HG03108 (cell line): ENCODE measurements at regions not wholly inside any gene's neighbourhood (a gene's known extent, or its start where the extent isn't known, plus 50 kb on each side); places are given as distances from the start of the nearest gene placed in this dataset.

Experiments
- ATAC-seq: cut with Tn5 transposase; IDR thresholded peaks from one replicate; pipeline ENCODE4 v1.9.1; 2021; ENCODE audit warnings: moderate library complexity; ENCODE audit not compliant: unreplicated experiment

DNA sequence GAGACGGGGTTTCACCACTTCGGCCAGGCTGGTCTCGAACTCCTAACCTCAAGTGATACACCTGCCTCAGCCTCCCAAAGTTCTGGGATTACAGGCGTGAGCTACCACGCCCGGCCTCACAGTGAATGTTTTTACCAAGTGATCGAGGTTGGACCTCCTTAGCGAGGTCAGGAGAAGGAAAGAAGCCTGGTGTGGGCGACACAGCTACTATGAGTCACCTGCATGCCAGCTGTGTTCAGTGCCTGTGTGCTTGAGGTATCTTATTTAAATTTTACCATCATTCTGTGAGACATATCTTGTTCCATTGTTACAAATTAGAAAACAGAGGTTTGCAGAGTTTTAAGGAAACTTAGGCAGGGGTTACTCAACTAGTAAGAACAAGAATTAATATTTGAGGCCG is 174.8 kb upstream of the DYNLRB2 start:
- no peak for ATAC-seq

DNA sequence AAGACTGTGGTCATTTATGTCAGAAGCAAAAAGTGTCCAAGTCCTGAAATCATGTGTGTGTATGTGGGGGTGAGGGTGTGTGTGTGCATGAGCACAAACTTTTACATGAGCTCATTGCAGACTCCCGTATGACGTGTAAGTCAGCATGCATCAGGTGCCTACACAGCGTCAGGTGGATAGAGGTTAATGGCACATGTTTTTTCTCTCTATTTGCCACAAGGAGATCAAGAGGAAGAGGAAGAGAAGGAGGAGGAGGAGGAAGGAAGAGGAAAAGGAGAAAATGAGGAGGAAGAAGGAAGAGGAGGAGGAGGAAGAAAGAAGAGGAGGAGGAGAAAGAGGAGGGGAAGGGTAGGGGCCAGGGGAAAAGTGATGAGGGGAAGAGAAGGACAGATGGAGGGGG is 178.0 kb upstream of the DYNLRB2 start:
- ATAC-seq, result no peak

DNA sequence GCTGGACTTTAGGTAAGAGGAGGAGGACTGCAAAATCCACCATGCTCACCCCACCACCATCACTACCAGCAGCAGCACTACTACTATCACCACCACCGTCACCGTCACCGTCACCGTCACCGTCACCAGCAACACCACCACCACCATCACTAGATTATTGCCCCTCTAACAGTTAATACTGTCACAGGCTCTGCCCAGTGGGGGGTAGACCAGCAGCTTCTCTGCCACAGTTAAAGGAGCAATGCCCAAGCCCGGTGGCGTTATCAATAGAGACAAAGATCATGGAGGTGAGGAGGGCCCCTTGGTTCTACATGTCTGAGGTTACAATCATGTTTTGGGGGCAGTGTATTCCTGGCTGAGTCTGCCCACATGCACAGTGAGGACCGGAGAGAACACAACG is 184.4 kb upstream of the DYNLRB2 start:
- no peak for ATAC-seq

DNA sequence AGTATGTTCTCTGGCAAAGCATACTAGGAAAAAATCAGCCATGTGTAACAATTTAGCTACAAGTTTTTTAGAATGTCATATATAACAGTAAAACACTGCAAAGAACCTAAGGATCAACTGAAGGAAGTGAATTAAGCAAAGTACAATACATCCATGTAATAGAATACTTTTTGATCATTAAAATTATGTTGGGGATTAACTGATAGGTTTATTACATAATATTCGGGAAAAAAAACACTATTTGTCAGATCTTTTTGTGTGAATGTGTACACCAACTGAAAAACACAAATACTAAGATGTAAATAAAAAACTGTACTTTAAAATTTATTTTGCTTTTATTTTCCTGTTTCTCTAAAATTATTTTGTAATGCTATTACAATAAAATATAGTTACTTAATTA is 185.5 kb upstream of the DYNLRB2 start:
- no peak for ATAC-seq

DNA sequence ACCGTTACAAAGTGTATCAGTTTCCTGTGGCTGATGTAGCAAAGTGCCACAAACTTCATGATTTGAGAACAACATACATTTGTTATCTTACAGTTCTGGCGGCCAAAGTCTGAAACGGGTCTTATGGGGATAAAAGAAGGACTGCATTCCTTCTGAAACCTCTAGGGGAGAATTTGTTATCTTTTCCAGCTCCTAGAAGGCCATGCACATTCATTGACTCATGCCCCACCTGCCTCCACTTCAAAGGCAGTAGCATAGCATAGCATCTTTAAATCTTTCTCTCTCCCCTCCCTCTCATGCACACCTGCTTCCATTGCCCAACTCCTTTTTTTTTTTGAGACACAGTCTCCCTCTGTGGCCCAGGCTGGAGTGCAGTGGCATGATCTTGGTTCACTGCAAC is 190.7 kb upstream of the DYNLRB2 start:
- ATAC-seq, result no peak

GRCh38 chr16:80347900-80348299 is 192.9 kb upstream of the DYNLRB2 start:
- no peak for ATAC-seq

DNA sequence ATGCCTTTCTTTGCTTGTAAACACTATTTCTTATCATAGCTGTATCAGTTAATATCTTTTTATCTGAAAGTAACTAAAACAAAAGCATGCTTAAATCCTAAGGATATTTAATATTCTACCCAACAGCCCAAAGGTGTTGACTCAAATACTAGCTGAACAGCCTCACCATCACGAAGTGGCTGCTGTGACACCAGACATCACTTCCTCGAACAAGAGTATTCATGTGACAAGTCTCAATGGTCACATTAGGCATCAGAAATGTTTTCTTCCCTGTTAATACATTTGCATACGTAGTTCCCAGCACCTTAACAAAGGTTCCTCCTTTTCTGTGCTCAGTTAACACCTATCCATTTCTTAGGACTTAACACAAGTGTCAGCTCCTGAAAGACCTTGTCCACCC is 193.8 kb upstream of the DYNLRB2 start:
- ATAC-seq, result no peak

GRCh38 chr16:80346111-80346632 is 194.6 kb upstream of the DYNLRB2 start:
- peak; percentile 67 for ATAC-seq

- no peak for ATAC-seq
Observed at GRCh38 chr16:80345701-80346100, 195.1 kb upstream of the DYNLRB2 start.

- no peak for ATAC-seq
Observed at GRCh38 chr16:80344570-80344969, 196.2 kb upstream of the DYNLRB2 start.

DNA sequence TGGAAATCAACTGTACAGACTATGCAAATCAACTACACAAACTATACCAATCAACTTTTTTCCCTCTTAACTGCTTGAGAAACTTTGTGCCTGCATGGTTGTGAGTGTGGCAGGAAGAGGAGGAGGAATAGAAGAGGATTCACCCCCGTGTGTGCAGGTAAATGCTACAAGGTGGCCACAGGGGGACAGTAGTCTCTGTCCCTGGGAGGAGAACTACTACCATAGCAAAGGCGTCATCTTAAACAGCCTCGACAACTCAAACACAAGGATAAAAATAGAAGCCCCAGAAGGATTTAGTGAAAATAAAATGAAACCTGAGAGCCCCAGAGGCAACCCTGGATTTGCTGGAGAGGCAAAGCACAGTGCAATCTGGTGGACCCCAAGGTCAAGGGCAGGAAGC is 199.5 kb upstream of the DYNLRB2 start:
- ATAC-seq, result no peak

DNA sequence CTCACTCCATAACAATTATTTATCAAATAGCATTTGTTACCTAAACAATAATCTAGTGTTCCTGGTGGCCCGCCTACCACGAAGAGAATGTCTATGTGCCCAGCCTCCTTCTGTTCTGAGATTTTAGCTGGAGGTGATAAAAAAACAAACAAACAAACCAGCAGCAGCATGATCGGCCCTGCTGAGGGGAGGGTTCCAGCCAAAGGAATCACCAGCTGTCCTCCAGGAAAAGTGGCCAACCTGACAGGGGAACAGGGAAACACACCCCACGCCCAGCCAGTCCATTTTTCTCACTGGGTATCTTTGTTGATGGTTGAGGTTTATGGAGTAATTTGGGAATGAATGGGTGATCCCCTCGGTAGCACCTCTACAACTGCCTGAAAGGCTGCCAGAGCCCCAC is 203.0 kb upstream of the DYNLRB2 start:
- no peak for ATAC-seq

DNA sequence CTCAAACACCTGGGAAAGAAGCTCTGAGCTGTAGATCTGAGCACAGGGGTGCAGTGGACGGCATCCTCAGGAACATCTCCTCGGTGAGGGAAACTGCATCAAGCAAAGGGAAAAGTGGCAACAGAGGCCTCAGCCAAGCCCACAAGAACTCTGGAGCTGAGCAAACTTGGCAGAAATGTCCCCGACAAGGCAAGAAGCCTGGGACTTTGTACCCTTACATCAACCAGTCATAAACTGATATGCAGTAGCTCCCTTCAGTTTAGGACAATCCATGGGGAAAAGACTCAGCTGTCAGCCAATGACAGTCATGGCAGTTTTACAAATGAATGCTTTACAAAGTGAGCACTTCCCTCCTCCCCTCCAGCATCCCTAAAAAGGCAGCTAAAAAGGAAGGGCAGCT is 210.0 kb upstream of the DYNLRB2 start:
- no peak for ATAC-seq

DNA sequence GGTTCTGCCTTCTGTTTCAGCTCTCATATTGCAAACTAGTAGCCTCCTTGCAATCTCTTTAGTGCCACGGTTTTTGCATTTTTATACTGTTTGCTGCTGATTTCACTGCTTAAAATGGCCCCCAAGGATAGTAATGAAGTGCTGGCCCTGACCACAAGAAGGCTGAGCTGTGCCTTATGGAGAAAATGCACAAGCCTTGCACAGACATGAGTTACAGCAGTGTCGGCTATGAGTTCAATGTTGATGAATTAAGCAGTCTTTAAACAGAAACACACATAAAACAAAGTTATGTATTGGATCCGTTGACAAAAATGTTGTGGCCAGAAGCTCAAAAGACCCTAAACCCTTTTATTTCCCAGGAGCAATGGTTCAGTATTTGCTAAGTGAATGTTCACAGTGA is 210.6 kb upstream of the DYNLRB2 start:
- no peak for ATAC-seq

DNA sequence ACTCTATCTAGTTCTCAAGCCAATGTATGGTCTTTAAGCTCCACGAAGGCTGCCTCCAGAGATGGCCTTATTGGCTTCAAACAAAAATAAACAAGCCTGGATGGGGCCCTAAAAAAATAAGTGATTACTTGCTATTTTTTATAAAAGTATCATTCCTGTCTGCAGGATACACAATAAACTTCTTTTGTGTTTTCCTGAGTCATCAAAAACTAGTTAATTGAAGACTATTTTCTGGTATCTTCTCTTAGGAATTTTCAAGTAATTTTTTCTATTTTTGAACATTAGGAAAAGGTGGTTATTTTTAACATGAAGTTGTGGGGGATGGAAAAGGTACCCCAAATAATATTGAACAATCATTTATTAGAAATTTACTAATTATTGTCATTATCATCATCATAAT is 213.1 kb upstream of the DYNLRB2 start:
- no peak for ATAC-seq

DNA sequence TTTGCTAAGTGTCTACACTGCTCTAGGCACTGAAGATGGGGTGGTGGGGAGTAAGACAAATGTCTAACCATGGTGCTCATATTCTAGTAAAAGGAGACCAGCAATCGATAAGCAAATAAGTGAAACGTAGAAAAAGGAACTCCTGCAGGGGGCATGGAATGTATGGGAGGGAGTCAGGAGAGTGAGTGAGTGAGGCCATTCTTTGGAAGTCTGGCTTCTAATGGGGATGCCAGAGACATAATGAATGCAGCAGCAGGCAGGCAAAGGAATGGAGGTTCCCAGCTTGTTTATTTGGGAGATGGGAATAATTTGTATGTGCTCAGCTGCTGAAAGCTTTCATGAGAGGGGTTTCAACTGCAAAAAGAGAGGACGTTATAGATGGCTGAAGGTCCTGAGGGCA is 216.4 kb upstream of the DYNLRB2 start:
- no peak for ATAC-seq

DNA sequence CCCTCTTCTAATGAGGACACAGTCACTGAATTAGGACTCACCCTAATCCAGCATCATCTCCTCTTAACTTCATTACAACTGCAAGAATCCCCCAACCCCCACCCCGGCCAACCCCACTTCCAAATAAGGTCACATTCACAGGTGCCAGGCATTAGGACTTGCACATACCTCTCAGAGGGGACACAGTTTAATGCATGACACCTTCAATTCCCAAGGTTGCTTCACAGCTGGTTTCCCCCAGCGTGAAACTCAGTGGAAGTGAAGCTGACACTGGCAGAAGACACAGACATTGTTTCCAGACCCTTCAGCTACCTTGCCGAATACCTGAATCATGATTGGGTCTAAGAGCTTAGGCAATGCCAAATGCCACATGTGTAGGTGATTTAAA is 217.0 kb upstream of the DYNLRB2 start:
- no peak for ATAC-seq

DNA sequence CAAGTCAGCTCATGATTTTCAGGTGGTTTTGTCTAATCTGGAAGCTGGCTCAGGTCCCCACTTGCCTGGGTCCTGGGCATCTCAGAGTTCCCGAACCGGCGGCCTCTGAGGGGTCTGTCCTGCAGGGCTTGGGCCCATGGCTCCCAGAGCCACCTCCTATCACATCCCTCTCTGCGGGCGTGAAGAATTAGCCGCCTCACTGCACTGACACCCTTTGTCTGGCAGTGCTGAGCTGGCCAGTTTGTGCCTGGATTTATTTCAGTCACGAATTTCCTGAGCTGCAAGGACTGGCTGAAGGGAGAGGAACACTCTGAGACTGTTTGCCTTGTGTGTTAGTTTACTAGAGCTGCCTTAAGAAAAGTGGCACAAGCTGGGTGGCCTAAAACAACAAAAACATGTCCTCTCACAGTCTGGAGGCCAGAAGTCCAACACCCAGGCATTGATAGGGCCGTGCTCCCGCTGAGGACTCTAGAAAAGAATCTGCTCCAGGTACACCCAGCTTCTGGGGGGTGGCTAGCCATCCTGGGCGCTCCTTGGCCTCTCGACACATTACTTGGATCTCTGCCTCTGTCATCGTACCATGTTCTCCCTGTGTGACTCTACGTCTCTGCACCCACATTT is 217.5 kb upstream of the DYNLRB2 start:
- no peak for ATAC-seq

GRCh38 chr16:80319181-80319580 is 221.6 kb upstream of the DYNLRB2 start:
- no peak for ATAC-seq

GRCh38 chr16:80318107-80318506 is 222.7 kb upstream of the DYNLRB2 start:
- no peak for ATAC-seq

DNA sequence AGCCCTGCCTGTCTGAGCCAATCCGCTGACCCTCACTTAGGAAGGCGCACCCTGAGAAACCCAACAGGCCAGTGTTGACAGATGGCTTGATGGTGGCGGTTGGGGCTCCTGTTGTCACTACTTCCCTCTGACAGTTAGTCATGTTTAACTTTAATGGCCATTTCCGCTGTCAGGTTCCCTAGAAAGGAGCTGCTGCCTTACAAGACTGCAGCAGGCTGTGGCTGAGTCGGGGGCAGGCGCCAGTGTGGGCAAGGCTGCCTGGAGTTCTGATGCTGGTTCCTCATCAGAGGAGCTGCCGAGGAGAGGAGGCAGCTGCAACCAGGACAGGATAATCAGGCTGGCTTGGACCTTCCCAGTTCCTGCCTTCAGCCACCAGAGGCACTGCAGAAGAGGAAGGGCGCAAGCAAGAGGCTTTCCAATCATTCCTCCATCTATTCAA is 223.2 kb upstream of the DYNLRB2 start:
- ATAC-seq, result no peak

- ATAC-seq, result no peak
Observed at GRCh38 chr16:80317116-80317515, 223.7 kb upstream of the DYNLRB2 start.

GRCh38 chr16:80314042-80314441 is 226.8 kb upstream of the DYNLRB2 start:
- no peak for ATAC-seq
